ENCODE measurements at regions not wholly inside any gene's neighbourhood (a gene's known extent, or its start where the extent isn't known, plus 50 kb on each side); places are given as distances from the start of the nearest gene placed in this dataset.
"Not testable (repeated sequence)": the region's sequence is repeated elsewhere in the genome, so short reads cannot be mapped to it uniquely, and the experiment has no call there.

GRCh38 chr15:46934851-46935250 lies 782.5 kb upstream of the SEMA6D start:
- Mint-ChIP-seq H3K4me3 (no peak overlapping the region), H3K36me3 (ENCODE audit: insufficient read depth) (no peaks in the 10 kb centered on the region), H3K27me3 (ENCODE audit: low read depth) (no peaks in the 10 kb centered on the region), H3K9me3 (peaks cover 24% of the 10 kb centered on the region), H3K4me1 (ENCODE audit: low read depth) (no peaks in the 10 kb centered on the region)
- DNase-seq (no peak), ATAC-seq (no peak)

GRCh38 chr15:46938169-46938568 lies 779.1 kb upstream of the SEMA6D start:
- peaks cover 14% of the 10 kb centered on the region for H3K9me3 Mint-ChIP-seq
- no peak for ATAC-seq
- H3K27me3 Mint-ChIP-seq (ENCODE audit: low read depth), result no peaks in the 10 kb centered on the region
- H3K4me1 Mint-ChIP-seq (ENCODE audit: low read depth), result no peaks in the 10 kb centered on the region
- H3K4me3 Mint-ChIP-seq, result no peak overlapping the region
- DNase-seq, result no peak
- H3K36me3 Mint-ChIP-seq (ENCODE audit: insufficient read depth), result no peaks in the 10 kb centered on the region

- no peaks in the 10 kb centered on the region for H3K36me3 Mint-ChIP-seq (ENCODE audit: insufficient read depth)
- H3K4me3 Mint-ChIP-seq, result no peak overlapping the region
- H3K4me1 Mint-ChIP-seq (ENCODE audit: low read depth), result no peaks in the 10 kb centered on the region
- no peak for DNase-seq
- H3K27me3 Mint-ChIP-seq (ENCODE audit: low read depth), result no peaks in the 10 kb centered on the region
- peaks cover 12% of the 10 kb centered on the region for H3K9me3 Mint-ChIP-seq
- no peak for ATAC-seq
These were observed 776.1 kb upstream of the SEMA6D start for GRCh38 chr15:46941241-46941640.

- Mint-ChIP-seq H3K36me3 (ENCODE audit: insufficient read depth) (no peaks in the 10 kb centered on the region), H3K9me3 (peaks cover 29% of the 10 kb centered on the region), H3K4me3 (no peak overlapping the region), H3K4me1 (ENCODE audit: low read depth) (no peaks in the 10 kb centered on the region), H3K27me3 (ENCODE audit: low read depth) (no peaks in the 10 kb centered on the region)
- DNase-seq, result no peak
- ATAC-seq, result no peak
These were observed 770.4 kb upstream of the SEMA6D start for GRCh38 chr15:46946953-46947352.

GRCh38 chr15:46955576-46955975 lies 761.7 kb upstream of the SEMA6D start:
- H3K4me1 Mint-ChIP-seq (ENCODE audit: low read depth), result no peaks in the 10 kb centered on the region
- H3K36me3 Mint-ChIP-seq (ENCODE audit: insufficient read depth), result no peaks in the 10 kb centered on the region

GRCh38 chr15:46956456-46956855 lies 760.8 kb upstream of the SEMA6D start:
- Mint-ChIP-seq H3K36me3 (ENCODE audit: insufficient read depth) (no peaks in the 10 kb centered on the region), H3K4me3 (no peak overlapping the region), H3K9me3 (peaks cover 18% of the 10 kb centered on the region), H3K4me1 (ENCODE audit: low read depth) (no peaks in the 10 kb centered on the region), H3K27me3 (ENCODE audit: low read depth) (no peaks in the 10 kb centered on the region)
- ATAC-seq (no peak), DNase-seq (no peak)

More at GRCh38 chr15:46955576-46955975, 761.7 kb upstream of the SEMA6D start:
- H3K4me3 Mint-ChIP-seq, result no peak overlapping the region
- no peak for ATAC-seq
- peaks cover 20% of the 10 kb centered on the region for H3K9me3 Mint-ChIP-seq
- H3K27me3 Mint-ChIP-seq (ENCODE audit: low read depth), result no peaks in the 10 kb centered on the region
- no peak for DNase-seq

- Mint-ChIP-seq H3K9me3 (peaks cover 16% of the 10 kb centered on the region), H3K27me3 (ENCODE audit: low read depth) (no peaks in the 10 kb centered on the region), H3K4me1 (ENCODE audit: low read depth) (no peaks in the 10 kb centered on the region), H3K36me3 (ENCODE audit: insufficient read depth) (no peaks in the 10 kb centered on the region), H3K4me3 (no peak overlapping the region)
- DNase-seq (no peak), ATAC-seq (no peak)
These were observed 760.4 kb upstream of the SEMA6D start for GRCh38 chr15:46956881-46957280.

- ATAC-seq (no peak), DNase-seq (no peak)
- H3K4me1 Mint-ChIP-seq (ENCODE audit: low read depth), result no peaks in the 10 kb centered on the region
- no peaks in the 10 kb centered on the region for H3K27me3 Mint-ChIP-seq (ENCODE audit: low read depth)
- no peak overlapping the region for H3K4me3 Mint-ChIP-seq
- H3K9me3 Mint-ChIP-seq, result peaks cover 8% of the 10 kb centered on the region
- H3K36me3 Mint-ChIP-seq (ENCODE audit: insufficient read depth), result no peaks in the 10 kb centered on the region
These were observed 756.7 kb upstream of the SEMA6D start for GRCh38 chr15:46960581-46960980.

- Mint-ChIP-seq H3K4me1 (ENCODE audit: low read depth) (no peaks in the 10 kb centered on the region), H3K9me3 (peaks cover 9% of the 10 kb centered on the region), H3K27me3 (ENCODE audit: low read depth) (no peaks in the 10 kb centered on the region)
These were observed 755.5 kb upstream of the SEMA6D start for GRCh38 chr15:46961795-46962194.

GRCh38 chr15:46988055-46988454 lies 729.2 kb upstream of the SEMA6D start:
- not testable (repeated sequence) for ATAC-seq; H3K4me1 Mint-ChIP-seq (ENCODE audit: low read depth); DNase-seq; H3K27me3 Mint-ChIP-seq (ENCODE audit: low read depth); H3K4me3 Mint-ChIP-seq; H3K36me3 Mint-ChIP-seq (ENCODE audit: insufficient read depth)
- peaks cover 17% of the 10 kb centered on the region for H3K9me3 Mint-ChIP-seq

More at GRCh38 chr15:46961795-46962194, 755.5 kb upstream of the SEMA6D start:
- ATAC-seq (no peak), DNase-seq (no peak)
- no peak overlapping the region for H3K4me3 Mint-ChIP-seq
- no peaks in the 10 kb centered on the region for H3K36me3 Mint-ChIP-seq (ENCODE audit: insufficient read depth)

GRCh38 chr15:46996359-46996758 lies 720.9 kb upstream of the SEMA6D start:
- ATAC-seq, result no peak
- Mint-ChIP-seq H3K4me3 (no peak overlapping the region), H3K9me3 (peaks cover 31% of the 10 kb centered on the region), H3K4me1 (ENCODE audit: low read depth) (no peaks in the 10 kb centered on the region), H3K36me3 (ENCODE audit: insufficient read depth) (no peaks in the 10 kb centered on the region), H3K27me3 (ENCODE audit: low read depth) (no peaks in the 10 kb centered on the region)
- DNase-seq, result no peak

- H3K9me3 Mint-ChIP-seq, result peaks cover 22% of the 10 kb centered on the region
- ATAC-seq (no peak), DNase-seq (no peak)
- no peaks in the 10 kb centered on the region for H3K4me1 Mint-ChIP-seq (ENCODE audit: low read depth)
- no peak overlapping the region for H3K4me3 Mint-ChIP-seq
- no peaks in the 10 kb centered on the region for H3K36me3 Mint-ChIP-seq (ENCODE audit: insufficient read depth)
- H3K27me3 Mint-ChIP-seq (ENCODE audit: low read depth), result no peaks in the 10 kb centered on the region
These were observed 719.8 kb upstream of the SEMA6D start for GRCh38 chr15:46997501-46997900.

GRCh38 chr15:47003568-47003967 lies 713.7 kb upstream of the SEMA6D start:
- no peak overlapping the region for H3K4me3 Mint-ChIP-seq
- no peak for ATAC-seq
- H3K36me3 Mint-ChIP-seq (ENCODE audit: insufficient read depth), result no peaks in the 10 kb centered on the region
- H3K27me3 Mint-ChIP-seq (ENCODE audit: low read depth), result no peaks in the 10 kb centered on the region
- H3K9me3 Mint-ChIP-seq, result peaks cover 20% of the 10 kb centered on the region
- no peak for DNase-seq
- H3K4me1 Mint-ChIP-seq (ENCODE audit: low read depth), result no peaks in the 10 kb centered on the region

GRCh38 chr15:47013446-47013845 lies 703.9 kb upstream of the SEMA6D start:
- DNase-seq (no peak), ATAC-seq (no peak)
- peaks cover 4% of the 10 kb centered on the region for H3K9me3 Mint-ChIP-seq
- H3K27me3 Mint-ChIP-seq (ENCODE audit: low read depth), result no peaks in the 10 kb centered on the region
- no peak overlapping the region for H3K4me3 Mint-ChIP-seq
- H3K36me3 Mint-ChIP-seq (ENCODE audit: insufficient read depth), result no peaks in the 10 kb centered on the region
- no peaks in the 10 kb centered on the region for H3K4me1 Mint-ChIP-seq (ENCODE audit: low read depth)

- H3K27me3 Mint-ChIP-seq (ENCODE audit: low read depth), result no peaks in the 10 kb centered on the region
- no peak overlapping the region for H3K4me3 Mint-ChIP-seq
These were observed 689.9 kb upstream of the SEMA6D start for GRCh38 chr15:47027322-47027946.

More at GRCh38 chr15:47027322-47027946, 689.9 kb upstream of the SEMA6D start:
- no peak for ATAC-seq
- peaks cover 22% of the 10 kb centered on the region for H3K9me3 Mint-ChIP-seq
- DNase-seq, result no peak
- no peaks in the 10 kb centered on the region for H3K4me1 Mint-ChIP-seq (ENCODE audit: low read depth)
- no peaks in the 10 kb centered on the region for H3K36me3 Mint-ChIP-seq (ENCODE audit: insufficient read depth)

Data from activated T-cell treated with anti-CD3 and anti-CD28 coated beads, Interleukin-2, amount 50 U/mL, for 4 hours (primary cell).